ENCODE measurements at regions not wholly inside any gene's neighbourhood (a gene's known extent, or its start where the extent isn't known, plus 50 kb on each side); places are given as distances from the start of the nearest gene placed in this dataset.
"Not testable (repeated sequence)": the region's sequence is repeated elsewhere in the genome, so short reads cannot be mapped to it uniquely, and the experiment has no call there.

DNA sequence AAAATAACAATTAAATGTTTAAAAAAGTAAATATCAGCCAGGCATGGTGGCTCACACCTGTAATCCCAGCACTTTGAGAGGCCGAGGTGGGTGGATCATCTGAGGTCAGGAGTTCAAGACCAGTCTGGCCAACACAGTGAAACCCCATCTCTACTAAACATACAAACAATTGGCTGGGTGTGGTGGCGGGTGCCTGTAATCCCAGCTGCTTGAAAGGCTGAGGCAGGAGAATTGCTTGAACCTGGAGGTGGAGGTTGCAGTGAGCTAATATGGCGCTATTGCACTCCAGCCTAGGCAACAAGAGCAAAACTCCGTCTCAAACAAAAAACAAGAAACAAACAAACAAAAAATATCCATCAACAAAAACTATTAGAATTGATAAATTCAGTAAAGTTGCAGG, 77.5 kb downstream of the SNX5 start:
- not testable (repeated sequence) for ATAC-seq (ENCODE audit: low FRiP score); DNase-seq (ENCODE audit: low spot score)

- ATAC-seq (ENCODE audit: low FRiP score) (no peak), DNase-seq (ENCODE audit: low spot score) (no peak)
- TF ChIP-seq, protein P1, sequence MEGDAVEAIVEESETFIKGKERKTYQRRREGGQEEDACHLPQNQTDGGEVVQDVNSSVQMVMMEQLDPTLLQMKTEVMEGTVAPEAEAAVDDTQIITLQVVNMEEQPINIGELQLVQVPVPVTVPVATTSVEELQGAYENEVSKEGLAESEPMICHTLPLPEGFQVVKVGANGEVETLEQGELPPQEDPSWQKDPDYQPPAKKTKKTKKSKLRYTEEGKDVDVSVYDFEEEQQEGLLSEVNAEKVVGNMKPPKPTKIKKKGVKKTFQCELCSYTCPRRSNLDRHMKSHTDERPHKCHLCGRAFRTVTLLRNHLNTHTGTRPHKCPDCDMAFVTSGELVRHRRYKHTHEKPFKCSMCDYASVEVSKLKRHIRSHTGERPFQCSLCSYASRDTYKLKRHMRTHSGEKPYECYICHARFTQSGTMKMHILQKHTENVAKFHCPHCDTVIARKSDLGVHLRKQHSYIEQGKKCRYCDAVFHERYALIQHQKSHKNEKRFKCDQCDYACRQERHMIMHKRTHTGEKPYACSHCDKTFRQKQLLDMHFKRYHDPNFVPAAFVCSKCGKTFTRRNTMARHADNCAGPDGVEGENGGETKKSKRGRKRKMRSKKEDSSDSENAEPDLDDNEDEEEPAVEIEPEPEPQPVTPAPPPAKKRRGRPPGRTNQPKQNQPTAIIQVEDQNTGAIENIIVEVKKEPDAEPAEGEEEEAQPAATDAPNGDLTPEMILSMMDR (IDR thresholded peaks at IDR 0.05) = no peak
Measured at GRCh38 chr20:17890330-17890729, 78.3 kb downstream of the SNX5 start.

GRCh38 chr20:17889226-17889625, 79.4 kb downstream of the SNX5 start:
- TF ChIP-seq, protein P1 (IDR thresholded peaks at IDR 0.05) = no peak
- ATAC-seq (ENCODE audit: low FRiP score) = no peak
- DNase-seq (ENCODE audit: low spot score) = no peak

GRCh38 chr20:17888044-17888443, 80.5 kb downstream of the SNX5 start:
- DNase-seq (ENCODE audit: low spot score) = no peak
- no peak for ATAC-seq (ENCODE audit: low FRiP score)
- TF ChIP-seq, protein P1 (IDR thresholded peaks at IDR 0.05) = no peak

DNA sequence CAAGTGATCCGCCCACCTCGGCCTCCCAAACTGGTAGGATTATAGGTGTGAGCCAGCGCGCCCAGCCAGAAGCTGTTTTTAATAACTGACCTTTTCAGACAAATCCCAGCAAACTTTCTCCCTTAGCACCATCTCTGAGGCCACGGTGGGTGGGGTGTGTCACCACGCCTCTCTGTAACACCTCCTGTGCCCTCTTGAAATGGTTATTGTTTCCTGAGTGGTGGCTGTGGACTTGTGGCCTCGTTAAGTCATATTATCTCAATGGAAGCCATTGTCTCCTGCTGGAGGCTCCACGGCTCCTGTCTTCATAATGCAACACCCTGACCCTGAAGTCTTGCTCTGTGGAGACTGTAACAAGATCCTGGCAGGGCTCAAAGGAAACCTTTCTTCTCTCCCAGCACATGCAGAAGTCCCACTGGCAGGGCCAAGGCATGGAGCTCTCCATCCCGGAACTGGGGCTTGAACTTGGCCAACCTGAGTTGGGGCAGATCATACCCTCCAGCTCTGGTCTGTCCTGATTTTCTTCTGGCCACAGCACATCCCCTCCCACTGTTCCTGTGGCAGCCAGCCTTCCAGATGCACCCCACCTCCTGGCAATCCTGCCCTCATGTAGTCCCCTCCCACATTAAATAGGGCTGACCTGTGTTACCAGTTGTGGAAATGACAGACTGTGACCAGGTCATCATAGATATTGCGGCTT, 81.1 kb downstream of the SNX5 start:
- TF ChIP-seq, protein P1 (IDR thresholded peaks at IDR 0.05) = no peak
- DNase-seq (ENCODE audit: low spot score) (no peak), ATAC-seq (ENCODE audit: low FRiP score) (no peak)

DNA sequence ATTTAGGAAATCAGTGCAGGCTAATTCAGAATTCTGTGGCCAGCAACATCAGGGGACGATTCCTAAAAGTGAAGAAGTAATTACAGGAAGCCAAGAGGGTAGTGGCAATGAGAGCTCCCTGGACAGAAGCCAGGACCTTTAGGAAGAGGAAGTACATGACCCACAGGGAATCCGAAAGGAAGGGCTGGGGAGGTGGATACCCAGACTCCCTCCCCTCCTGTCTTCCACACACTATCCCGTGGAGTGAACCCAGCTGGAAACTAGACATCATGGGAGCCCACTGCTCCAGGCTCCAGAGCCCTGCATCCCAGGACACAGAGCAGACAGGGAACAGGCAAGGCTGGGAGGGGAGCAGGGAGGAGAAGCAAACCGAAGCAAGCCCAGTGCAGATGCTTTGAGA, 83.0 kb downstream of the SNX5 start:
- TF ChIP-seq, protein P1 (IDR thresholded peaks at IDR 0.05) = no peak
- ATAC-seq (ENCODE audit: low FRiP score) = no peak
- no peak for DNase-seq (ENCODE audit: low spot score)

GRCh38 chr20:17885076-17885475, 83.5 kb downstream of the SNX5 start:
- TF ChIP-seq, protein P1 (IDR thresholded peaks at IDR 0.05) = no peak
- no peak for DNase-seq (ENCODE audit: low spot score)
- no peak for ATAC-seq (ENCODE audit: low FRiP score)
